Kasumi-1 (cell line): ENCODE measurements at regions not wholly inside any gene's neighbourhood (a gene's known extent, or its start where the extent isn't known, plus 50 kb on each side); places are given as distances from the start of the nearest gene placed in this dataset.
"Not testable (repeated sequence)": the region's sequence is repeated elsewhere in the genome, so short reads cannot be mapped to it uniquely, and the experiment has no call there.

Source experiments
- DNase-seq, 2 experiments: peaks; one replicate each; lab custom pipeline; 2025; lab: John Stamatoyannopoulos, UW

- DNase-seq, result no peak
Observed at GRCh38 chr5:67879620-67880510, 335.7 kb upstream of the PIK3R1 start.

GRCh38 chr5:67878933-67879332, 336.6 kb upstream of the PIK3R1 start:
- DNase-seq, result no peak

GRCh38 chr5:67876371-67876770, 339.2 kb upstream of the PIK3R1 start:
- no peak for DNase-seq

- DNase-seq, result no peak
Observed at GRCh38 chr5:67875601-67876000, 340.0 kb upstream of the PIK3R1 start.

GRCh38 chr5:67873935-67874334, 341.6 kb upstream of the PIK3R1 start:
- DNase-seq, result no peak

DNA sequence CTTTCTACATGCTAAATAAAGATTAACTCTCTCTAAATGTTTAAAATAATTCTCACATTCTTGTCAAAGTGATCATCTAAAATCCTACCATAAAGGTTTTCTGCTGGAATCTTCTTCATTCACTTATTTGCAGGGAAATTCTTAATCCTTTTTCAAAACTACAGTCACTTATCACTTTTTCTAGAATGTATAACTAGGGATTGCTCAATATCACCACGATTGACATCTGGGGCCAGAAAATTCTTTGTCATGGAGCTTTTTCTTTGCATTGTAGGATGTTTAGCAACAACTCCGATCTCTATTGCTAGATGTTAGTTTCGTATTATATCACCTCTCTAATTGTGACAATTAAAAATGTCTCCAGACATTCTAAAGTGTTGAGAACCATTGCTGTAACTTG, 344.9 kb upstream of the PIK3R1 start:
- no peak for DNase-seq

GRCh38 chr5:67864335-67864734, 351.2 kb upstream of the PIK3R1 start:
- DNase-seq, result not testable (repeated sequence)

DNA sequence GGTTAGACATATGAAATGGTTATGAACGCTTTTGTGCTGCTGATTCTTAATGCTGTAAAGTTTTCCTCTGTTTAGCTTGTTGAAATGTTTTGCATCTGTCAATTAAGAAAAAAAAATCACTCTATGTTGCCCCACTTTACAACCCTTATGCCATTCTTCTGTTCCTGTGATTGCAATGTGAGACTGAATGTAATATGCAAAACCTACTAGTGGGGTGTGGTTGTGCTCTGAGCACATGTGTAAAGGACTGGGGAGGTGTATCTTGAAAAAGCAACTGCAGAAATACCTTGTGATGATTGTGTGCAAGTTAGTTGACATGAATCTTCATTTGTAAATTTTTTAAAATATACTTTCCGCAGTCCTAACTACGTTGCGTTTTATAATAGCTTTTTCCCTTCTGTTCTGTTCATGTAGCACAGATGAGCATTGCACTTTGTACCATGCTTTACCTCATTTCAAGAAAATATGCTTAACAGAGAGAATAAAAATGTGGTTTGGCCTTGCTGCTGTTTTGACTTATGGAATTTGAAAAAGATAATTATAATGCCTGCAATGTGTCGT, 357.0 kb upstream of the PIK3R1 start:
- no peak for DNase-seq

DNA sequence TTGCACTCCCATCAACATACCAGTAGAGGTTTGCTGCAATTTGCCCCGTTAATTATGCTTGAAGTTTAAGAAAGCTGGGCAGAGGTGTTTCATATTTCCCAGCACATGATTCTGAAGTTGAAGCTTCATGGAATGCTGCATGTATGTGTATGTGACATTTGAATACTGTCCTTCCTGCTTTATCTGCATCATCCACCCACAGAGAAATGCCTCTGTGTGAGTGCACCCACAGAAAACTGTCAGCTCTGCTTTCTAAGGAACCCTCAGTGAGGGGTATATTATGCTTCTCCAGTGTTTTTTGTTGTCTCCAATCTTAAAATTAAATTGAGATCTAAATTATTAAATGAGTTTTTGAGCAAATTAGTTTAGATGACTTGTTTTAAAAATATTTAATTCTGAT, 358.1 kb upstream of the PIK3R1 start:
- no peak for DNase-seq

DNA sequence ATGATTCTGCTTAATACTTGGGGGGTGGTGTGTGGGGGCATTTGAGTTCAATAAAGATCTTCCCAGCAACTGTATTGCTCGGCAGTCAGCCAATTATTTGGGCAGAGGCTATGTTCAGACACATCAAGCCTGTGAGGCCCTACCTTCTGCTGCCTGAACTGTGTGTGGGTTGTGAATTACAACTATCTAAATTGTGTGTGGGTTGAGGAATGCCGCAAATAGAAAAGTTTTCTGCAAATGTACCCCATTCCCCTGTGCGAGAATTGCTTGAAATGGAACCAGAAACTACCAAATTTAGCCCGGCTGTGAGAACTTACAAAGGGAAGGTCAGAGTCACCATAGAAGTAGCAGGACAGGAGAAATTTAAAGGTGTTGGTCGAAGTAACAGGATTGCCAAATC, 360.0 kb upstream of the PIK3R1 start:
- DNase-seq, result no peak

DNA sequence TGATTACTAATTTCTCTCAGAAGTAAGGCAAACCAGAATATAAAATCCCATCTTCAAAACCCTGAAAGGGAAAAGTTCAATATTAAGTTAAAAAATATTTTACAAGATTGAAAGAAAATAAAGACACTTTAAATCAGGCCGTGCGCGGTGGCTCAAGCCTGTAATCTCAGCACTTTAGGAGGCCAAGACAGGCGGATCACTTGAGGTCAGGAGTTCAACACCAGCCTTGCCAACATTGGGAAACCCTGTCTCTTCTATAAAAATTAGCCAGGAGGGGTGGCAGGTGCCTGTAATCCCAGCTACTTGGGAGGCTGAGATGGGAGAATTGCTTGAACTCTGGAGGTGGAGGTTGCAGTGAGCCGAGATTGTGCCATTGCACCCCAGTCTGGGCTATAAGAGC, 364.6 kb upstream of the PIK3R1 start:
- DNase-seq, result not testable (repeated sequence)

DNA sequence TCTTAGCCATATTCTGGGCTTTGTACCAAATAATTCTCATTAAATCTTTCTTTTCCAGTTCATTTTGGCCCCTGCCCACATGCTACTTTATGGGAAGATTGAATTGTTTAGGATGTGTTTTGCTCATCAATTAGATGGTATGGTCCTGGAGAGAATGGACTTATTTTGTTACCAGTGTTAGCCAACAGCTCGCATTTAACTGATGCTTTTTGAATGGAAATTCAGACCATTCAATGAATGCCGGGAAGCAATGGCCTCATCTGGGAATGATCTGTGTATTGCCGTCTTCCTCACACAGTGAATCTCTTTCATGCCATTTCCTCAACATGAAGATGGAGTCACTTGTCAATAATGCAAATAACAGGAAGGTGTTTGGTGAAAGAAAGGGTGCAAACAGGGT, 370.6 kb upstream of the PIK3R1 start:
- no peak for DNase-seq

GRCh38 chr5:67842806-67843205, 372.8 kb upstream of the PIK3R1 start:
- DNase-seq, result no peak

DNA sequence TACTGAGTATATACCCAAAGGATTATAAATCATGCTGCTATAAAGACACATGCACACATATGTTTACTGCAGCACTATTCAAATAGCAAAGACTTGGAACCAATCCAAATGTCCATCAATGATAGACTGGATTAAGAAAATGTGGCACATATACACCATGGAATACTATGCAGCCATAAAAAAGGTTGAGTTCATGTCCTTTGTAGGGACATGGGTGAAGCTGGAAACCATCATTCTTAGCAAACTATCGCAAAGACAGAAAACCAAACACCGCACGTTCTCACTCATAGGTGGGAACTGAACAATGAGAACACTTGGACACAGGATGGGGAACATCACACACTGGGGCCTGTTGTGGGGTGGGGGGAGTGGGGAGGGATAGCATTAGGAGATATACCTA, 378.3 kb upstream of the PIK3R1 start:
- DNase-seq, result not testable (repeated sequence)

DNA sequence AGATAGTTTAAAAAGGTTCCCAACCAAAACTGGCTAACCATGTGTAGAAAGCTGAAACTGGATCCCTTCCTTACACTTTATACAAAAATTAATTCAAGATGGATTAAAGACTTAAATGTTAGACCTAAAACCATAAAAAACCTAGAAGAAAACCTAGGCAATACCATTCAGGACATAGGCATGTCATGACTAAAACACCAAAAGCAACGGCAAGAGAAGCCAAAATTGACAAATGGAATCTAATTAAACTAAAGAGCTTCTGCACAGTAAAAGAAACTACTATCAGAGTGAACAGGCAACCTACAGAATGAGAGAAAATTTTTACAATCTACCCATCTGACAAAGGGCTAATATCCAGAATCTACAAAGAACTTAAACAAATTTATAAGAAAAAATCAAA, 379.1 kb upstream of the PIK3R1 start:
- not testable (repeated sequence) for DNase-seq

- DNase-seq, result no peak
Observed at GRCh38 chr5:67831048-67831447, 384.5 kb upstream of the PIK3R1 start.

- no peak for DNase-seq
Observed at GRCh38 chr5:67827541-67827940, 388.0 kb upstream of the PIK3R1 start.

- no peak for DNase-seq
Observed at GRCh38 chr5:67824852-67825251, 390.7 kb upstream of the PIK3R1 start.

DNA sequence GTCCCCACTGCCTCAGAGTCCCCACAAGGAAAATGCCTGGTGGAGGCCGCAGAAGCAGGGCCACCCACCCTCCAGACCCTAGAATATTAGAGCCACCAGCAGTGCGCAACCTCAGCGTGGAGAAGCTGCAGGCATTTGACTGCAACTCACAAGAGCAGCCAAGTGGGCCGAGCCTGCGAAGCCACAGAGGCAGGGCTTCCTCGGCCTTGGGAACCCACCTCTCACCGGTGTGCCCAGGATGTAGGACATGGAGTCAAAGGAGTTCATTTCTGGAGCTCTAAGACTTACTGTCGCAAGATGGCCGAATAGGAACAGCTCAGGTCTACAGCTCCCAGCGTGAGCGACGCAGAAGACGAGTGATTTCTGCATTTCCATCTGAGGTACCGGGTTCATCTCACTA, 397.9 kb upstream of the PIK3R1 start:
- DNase-seq, result no peak

GRCh38 chr5:67816456-67816855, 399.1 kb upstream of the PIK3R1 start:
- no peak for DNase-seq

DNA sequence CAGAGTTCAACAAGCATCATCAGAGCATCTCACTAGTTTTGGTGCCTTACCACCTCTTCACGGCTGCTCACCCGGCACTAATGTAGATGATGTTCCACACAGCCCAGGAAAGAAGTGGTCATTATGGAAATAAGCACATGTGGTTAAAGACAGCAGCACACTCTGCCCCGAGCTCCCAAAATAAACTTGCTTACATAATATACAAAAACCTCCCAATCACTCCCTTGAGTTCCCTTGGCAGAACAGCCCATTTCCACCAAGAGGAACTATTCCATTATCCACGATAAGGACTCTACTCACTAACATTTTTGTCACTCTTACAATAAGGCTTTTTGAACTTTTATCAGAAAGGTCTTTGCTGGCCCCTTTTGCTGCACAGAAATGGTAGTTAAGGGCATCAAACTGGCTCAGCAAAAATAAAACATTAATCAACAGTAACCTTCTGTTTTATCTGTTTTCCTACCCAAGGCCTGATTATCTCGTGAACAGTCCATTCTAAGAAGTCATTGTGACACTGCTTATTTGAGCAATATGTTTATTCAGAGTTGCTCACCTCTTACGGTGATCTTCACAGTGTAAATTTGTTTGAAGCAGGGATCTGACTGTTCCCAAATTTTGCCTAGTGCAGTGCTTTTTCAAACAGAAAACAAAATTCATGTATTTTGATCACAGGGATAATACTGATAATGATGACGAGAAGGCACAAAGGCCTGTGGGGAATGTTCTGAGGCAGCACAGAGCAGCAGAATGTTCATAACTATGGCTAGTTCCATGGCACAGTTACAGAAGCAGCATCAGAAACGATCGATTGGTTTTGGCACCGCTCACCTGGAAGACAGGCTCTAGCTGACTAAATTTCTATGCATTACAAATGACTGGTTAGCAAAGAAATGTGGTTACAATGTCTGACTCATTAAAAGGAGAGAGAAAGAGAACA, 399.8 kb upstream of the PIK3R1 start:
- DNase-seq, result no peak

- DNase-seq, result peak; percentile 2 to 22
Observed at GRCh38 chr5:67814569-67815311, 400.8 kb upstream of the PIK3R1 start.
